ENCODE measurements at regions not wholly inside any gene's neighbourhood (a gene's known extent, or its start where the extent isn't known, plus 50 kb on each side); places are given as distances from the start of the nearest gene placed in this dataset.

DNA sequence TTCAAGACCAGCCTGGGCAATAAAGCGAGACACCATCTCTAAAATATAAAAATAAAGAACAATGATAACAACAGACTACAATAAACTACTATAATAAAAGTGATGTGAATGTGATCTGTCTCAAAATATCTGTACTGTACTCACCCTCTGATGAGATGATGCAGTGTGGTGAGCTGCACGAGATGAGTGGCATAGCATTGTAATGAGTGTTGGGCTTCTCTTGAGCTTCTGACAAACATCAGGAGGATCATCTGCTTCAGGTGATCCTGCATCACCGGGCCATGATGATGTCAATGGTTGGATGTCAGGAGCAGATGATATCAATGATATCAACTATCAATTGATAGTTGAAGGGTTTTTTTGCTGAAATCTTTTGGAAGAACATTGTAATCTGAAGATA, 52.4 kb upstream of the INCENP start:
- no peak for TF ChIP-seq TAF1 (IDR thresholded peaks at IDR 0.05; ENCODE audit: borderline replicate concordance, insufficient read depth, low read length)
- no peak for TF ChIP-seq POLR2AphosphoS5 (IDR thresholded peaks at IDR 0.05; ENCODE audit: low read depth, low read length)
- TF ChIP-seq, protein P1, sequence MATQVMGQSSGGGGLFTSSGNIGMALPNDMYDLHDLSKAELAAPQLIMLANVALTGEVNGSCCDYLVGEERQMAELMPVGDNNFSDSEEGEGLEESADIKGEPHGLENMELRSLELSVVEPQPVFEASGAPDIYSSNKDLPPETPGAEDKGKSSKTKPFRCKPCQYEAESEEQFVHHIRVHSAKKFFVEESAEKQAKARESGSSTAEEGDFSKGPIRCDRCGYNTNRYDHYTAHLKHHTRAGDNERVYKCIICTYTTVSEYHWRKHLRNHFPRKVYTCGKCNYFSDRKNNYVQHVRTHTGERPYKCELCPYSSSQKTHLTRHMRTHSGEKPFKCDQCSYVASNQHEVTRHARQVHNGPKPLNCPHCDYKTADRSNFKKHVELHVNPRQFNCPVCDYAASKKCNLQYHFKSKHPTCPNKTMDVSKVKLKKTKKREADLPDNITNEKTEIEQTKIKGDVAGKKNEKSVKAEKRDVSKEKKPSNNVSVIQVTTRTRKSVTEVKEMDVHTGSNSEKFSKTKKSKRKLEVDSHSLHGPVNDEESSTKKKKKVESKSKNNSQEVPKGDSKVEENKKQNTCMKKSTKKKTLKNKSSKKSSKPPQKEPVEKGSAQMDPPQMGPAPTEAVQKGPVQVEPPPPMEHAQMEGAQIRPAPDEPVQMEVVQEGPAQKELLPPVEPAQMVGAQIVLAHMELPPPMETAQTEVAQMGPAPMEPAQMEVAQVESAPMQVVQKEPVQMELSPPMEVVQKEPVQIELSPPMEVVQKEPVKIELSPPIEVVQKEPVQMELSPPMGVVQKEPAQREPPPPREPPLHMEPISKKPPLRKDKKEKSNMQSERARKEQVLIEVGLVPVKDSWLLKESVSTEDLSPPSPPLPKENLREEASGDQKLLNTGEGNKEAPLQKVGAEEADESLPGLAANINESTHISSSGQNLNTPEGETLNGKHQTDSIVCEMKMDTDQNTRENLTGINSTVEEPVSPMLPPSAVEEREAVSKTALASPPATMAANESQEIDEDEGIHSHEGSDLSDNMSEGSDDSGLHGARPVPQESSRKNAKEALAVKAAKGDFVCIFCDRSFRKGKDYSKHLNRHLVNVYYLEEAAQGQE (IDR thresholded peaks at IDR 0.05; ENCODE audit: insufficient read depth in 1 of 2, low read depth in 2 of 2, low read length in 2 of 2), result no peak
